ENCODE measurements at regions not wholly inside any gene's neighbourhood (a gene's known extent, or its start where the extent isn't known, plus 50 kb on each side); places are given as distances from the start of the nearest gene placed in this dataset.

DNA sequence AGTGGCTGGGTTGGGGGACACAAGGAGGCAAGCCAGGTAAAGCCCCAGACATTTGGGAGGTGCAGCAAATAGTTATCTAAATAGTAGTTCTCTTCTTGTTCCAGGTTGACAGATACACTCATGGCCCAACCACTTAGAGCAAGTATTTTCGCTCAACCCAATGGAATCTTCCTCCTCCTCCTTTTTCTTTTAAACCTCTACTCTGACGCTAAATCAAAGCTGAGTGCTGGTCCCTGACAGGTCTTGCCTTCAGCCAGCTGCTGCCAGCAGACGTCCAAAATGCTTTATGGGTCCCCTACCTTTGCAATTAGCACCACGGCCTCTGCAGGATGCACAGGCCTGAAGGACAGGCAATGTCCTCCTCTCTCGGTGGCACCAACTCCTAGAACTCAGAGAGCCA, 558.5 kb downstream of the MIAT start:
- H3K4me3 Mint-ChIP-seq, result no peak overlapping the region
- H3K4me1 Mint-ChIP-seq, result peaks cover 18% of the 10 kb centered on the region
- H3K27ac Mint-ChIP-seq (ENCODE audit: unreplicated experiment), result peak overlapping the region; percentile 53
- H3K9me3 Mint-ChIP-seq, result no peaks in the 10 kb centered on the region
- H3K27me3 Mint-ChIP-seq (ENCODE audit: low read depth), result no peaks in the 10 kb centered on the region
- TF ChIP-seq, protein P1, sequence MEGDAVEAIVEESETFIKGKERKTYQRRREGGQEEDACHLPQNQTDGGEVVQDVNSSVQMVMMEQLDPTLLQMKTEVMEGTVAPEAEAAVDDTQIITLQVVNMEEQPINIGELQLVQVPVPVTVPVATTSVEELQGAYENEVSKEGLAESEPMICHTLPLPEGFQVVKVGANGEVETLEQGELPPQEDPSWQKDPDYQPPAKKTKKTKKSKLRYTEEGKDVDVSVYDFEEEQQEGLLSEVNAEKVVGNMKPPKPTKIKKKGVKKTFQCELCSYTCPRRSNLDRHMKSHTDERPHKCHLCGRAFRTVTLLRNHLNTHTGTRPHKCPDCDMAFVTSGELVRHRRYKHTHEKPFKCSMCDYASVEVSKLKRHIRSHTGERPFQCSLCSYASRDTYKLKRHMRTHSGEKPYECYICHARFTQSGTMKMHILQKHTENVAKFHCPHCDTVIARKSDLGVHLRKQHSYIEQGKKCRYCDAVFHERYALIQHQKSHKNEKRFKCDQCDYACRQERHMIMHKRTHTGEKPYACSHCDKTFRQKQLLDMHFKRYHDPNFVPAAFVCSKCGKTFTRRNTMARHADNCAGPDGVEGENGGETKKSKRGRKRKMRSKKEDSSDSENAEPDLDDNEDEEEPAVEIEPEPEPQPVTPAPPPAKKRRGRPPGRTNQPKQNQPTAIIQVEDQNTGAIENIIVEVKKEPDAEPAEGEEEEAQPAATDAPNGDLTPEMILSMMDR (conservative IDR thresholded peaks at IDR 0.05), result no peak
- H3K36me3 Mint-ChIP-seq (ENCODE audit: low read depth), result no peaks in the 10 kb centered on the region
- DNase-seq (ENCODE audit: low read depth, low spot score), result no peak

DNA sequence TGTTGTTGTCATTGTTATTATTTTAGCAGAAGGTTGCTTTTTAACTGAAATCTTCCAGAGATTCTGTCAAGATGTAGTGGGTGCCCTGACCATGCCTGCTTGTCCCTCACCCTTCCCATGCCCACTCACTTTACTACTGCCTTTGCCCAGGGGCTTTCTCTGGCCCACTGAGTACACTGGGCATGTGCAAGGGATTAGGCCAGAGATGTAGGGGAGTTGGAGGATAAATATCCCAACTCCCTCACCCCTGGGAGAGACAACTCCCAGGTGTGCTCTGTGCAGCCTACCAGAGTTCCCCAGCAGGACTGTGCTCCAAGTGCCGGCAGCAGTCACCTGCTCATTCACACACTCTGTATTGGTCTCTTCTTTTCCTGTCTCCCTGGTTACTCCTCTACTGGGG, 559.1 kb downstream of the MIAT start:
- Mint-ChIP-seq H3K27ac (ENCODE audit: unreplicated experiment) (no peak overlapping the region), H3K4me1 (peaks cover 15% of the 10 kb centered on the region), H3K36me3 (ENCODE audit: low read depth) (no peaks in the 10 kb centered on the region), H3K4me3 (no peak overlapping the region), H3K9me3 (no peaks in the 10 kb centered on the region), H3K27me3 (ENCODE audit: low read depth) (no peaks in the 10 kb centered on the region)
- DNase-seq (ENCODE audit: low read depth, low spot score), result no peak
- TF ChIP-seq, protein P1 (conservative IDR thresholded peaks at IDR 0.05), result no peak

GRCh38 chr22:27217154-27217553, 559.8 kb downstream of the MIAT start:
- Mint-ChIP-seq H3K9me3 (no peaks in the 10 kb centered on the region), H3K27me3 (ENCODE audit: low read depth) (no peaks in the 10 kb centered on the region)

DNA sequence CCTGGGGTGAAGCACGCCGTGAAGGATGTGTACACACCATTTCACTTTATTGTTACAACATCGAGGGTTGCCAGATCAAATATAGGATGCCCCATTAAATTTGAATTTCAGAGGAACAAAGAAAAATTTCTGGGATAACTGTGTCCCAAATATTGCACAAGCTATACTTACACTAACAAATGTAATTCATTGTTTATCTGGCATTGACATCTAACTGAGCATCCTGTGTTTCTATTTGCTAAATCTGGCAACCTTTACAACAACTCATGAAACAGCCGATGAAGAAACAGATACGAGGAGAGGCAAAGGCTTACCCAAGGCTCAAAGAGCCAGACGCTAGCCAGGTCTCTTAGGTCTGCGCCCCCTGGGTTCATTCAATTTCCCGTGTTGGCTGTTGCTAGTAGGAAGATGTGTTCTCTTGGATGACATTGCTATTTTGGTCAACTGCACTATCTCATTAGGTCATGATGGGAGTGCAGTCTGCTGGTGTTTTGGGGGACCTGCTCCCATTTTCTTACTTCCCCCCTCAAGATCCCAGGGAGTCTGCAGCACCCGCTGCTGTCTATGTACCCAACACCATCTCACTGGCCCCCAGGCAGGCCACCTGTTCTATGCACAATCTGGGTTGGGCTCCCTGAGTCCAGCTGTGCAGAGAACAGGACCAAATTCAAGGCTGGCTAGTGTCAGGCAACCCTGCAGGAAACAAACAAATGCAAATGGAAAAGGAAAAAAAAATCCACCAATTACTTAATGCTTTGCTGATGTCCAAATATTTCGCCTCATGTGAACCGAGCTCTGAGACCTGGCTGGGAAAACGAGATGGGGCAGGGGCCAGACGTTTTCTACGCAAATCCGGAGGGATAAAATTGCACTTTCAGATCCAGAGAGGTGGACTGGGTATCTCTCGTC, 560.9 kb downstream of the MIAT start:
- Mint-ChIP-seq H3K36me3 (ENCODE audit: low read depth) (no peaks in the 10 kb centered on the region), H3K4me3 (no peak overlapping the region), H3K9me3 (no peaks in the 10 kb centered on the region), H3K27ac (ENCODE audit: unreplicated experiment) (peak overlapping the region; percentile 90), H3K4me1 (peaks cover 9% of the 10 kb centered on the region), H3K27me3 (ENCODE audit: low read depth) (no peaks in the 10 kb centered on the region)
- DNase-seq (ENCODE audit: low read depth, low spot score), result no peak
- TF ChIP-seq, protein P1 (conservative IDR thresholded peaks at IDR 0.05), result no peak

More at GRCh38 chr22:27217154-27217553, 559.8 kb downstream of the MIAT start:
- TF ChIP-seq, protein P1 (conservative IDR thresholded peaks at IDR 0.05), result no peak
- no peak overlapping the region for H3K27ac Mint-ChIP-seq (ENCODE audit: unreplicated experiment)
- peaks cover 15% of the 10 kb centered on the region for H3K4me1 Mint-ChIP-seq
- no peak for DNase-seq (ENCODE audit: low read depth, low spot score)
- H3K36me3 Mint-ChIP-seq (ENCODE audit: low read depth), result no peaks in the 10 kb centered on the region
- no peak overlapping the region for H3K4me3 Mint-ChIP-seq

GRCh38 chr22:27219036-27219435, 561.6 kb downstream of the MIAT start:
- Mint-ChIP-seq H3K9me3 (no peaks in the 10 kb centered on the region), H3K27me3 (ENCODE audit: low read depth) (no peaks in the 10 kb centered on the region), H3K4me3 (no peak overlapping the region)

More at GRCh38 chr22:27219036-27219435, 561.6 kb downstream of the MIAT start:
- H3K4me1 Mint-ChIP-seq, result peaks cover 9% of the 10 kb centered on the region
- peak overlapping the region; percentile 32 for H3K27ac Mint-ChIP-seq (ENCODE audit: unreplicated experiment)
- no peak for DNase-seq (ENCODE audit: low read depth, low spot score)
- TF ChIP-seq, protein P1 (conservative IDR thresholded peaks at IDR 0.05), result no peak
- no peaks in the 10 kb centered on the region for H3K36me3 Mint-ChIP-seq (ENCODE audit: low read depth)
